ENCODE measurements at regions not wholly inside any gene's neighbourhood (a gene's known extent, or its start where the extent isn't known, plus 50 kb on each side); places are given as distances from the start of the nearest gene placed in this dataset.
"Not testable (repeated sequence)": the region's sequence is repeated elsewhere in the genome, so short reads cannot be mapped to it uniquely, and the experiment has no call there.

GRCh38 chr14:56992332-56992820, 182.1 kb upstream of the OTX2 start:
- no peak for DNase-seq

- not testable (repeated sequence) for DNase-seq
These were observed 180.8 kb upstream of the OTX2 start for GRCh38 chr14:56990991-56991627.

GRCh38 chr14:56989359-56989758, 179.1 kb upstream of the OTX2 start:
- no peak for DNase-seq

GRCh38 chr14:56979936-56980335, 169.7 kb upstream of the OTX2 start:
- DNase-seq, result no peak

GRCh38 chr14:56976211-56976610, 165.9 kb upstream of the OTX2 start:
- no peak for DNase-seq

- no peak for DNase-seq
These were observed 165.2 kb upstream of the OTX2 start for GRCh38 chr14:56975521-56975920.

GRCh38 chr14:56972948-56973347, 162.7 kb upstream of the OTX2 start:
- no peak for DNase-seq

- no peak for DNase-seq
These were observed 154.6 kb upstream of the OTX2 start for GRCh38 chr14:56964895-56965294.

- no peak for DNase-seq
These were observed 153.1 kb upstream of the OTX2 start for GRCh38 chr14:56963381-56963780.

- no peak for DNase-seq
These were observed 152.3 kb upstream of the OTX2 start for GRCh38 chr14:56962444-56963080.

GRCh38 chr14:56959869-56960268, 149.6 kb upstream of the OTX2 start:
- DNase-seq, result no peak

- DNase-seq, result no peak
These were observed 148.8 kb upstream of the OTX2 start for GRCh38 chr14:56959121-56959520.

- no peak for DNase-seq
These were observed 145.9 kb upstream of the OTX2 start for GRCh38 chr14:56956182-56956581.

- no peak for DNase-seq
These were observed 145.5 kb upstream of the OTX2 start for GRCh38 chr14:56955745-56956144.

- no peak for DNase-seq
These were observed 143.6 kb upstream of the OTX2 start for GRCh38 chr14:56953884-56954283.

GRCh38 chr14:56952766-56953473, 142.6 kb upstream of the OTX2 start:
- DNase-seq, result no peak

GRCh38 chr14:56949828-56950227, 139.5 kb upstream of the OTX2 start:
- no peak for DNase-seq

- no peak for DNase-seq
These were observed 135.0 kb upstream of the OTX2 start for GRCh38 chr14:56945291-56945690.

GRCh38 chr14:56944397-56944796, 134.1 kb upstream of the OTX2 start:
- no peak for DNase-seq

GRCh38 chr14:56933446-56933845, 123.2 kb upstream of the OTX2 start:
- DNase-seq, result no peak

- DNase-seq, result no peak
These were observed 108.7 kb upstream of the OTX2 start for GRCh38 chr14:56918849-56919574.

- DNase-seq, result no peak
These were observed 95.0 kb upstream of the OTX2 start for GRCh38 chr14:56905282-56905681.

- no peak for DNase-seq
These were observed 93.2 kb upstream of the OTX2 start for GRCh38 chr14:56903304-56903969.
